ENCODE measurements at regions not wholly inside any gene's neighbourhood (a gene's known extent, or its start where the extent isn't known, plus 50 kb on each side); places are given as distances from the start of the nearest gene placed in this dataset.

- in situ Hi-C loops (cut with MboI; ENCODE audit: low sequenced_read_pairs), result no loop called here
Measured at GRCh38 chr18:61679836-61680235, 213.0 kb downstream of the RNF152 start.

DNA sequence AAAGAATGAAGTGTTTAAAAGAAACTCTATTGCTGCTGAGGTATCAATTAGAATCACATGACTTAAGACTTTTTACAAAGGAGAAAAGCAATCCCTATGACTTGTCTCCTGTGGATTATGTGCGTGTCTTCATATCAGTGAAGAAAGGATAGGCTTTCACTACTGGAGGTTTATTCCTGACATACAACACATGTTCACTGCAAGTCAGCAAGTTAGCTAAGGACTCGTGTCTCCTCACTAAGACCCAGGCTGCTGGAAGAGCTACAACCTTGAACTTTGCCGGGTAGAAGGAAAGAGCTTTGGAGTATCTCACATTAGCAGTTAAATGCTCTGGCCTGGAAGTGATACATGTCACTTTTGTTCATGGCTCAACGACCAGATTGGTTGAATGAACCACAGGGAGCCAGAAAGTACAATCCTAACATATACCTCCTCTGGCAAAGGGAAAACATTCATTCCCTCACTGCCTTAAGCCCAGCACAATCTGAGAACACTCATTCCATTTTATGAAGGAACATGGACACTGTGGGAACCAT, 215.3 kb downstream of the RNF152 start:
- in situ Hi-C loops (cut with MboI; ENCODE audit: low sequenced_read_pairs), result no loop called here

DNA sequence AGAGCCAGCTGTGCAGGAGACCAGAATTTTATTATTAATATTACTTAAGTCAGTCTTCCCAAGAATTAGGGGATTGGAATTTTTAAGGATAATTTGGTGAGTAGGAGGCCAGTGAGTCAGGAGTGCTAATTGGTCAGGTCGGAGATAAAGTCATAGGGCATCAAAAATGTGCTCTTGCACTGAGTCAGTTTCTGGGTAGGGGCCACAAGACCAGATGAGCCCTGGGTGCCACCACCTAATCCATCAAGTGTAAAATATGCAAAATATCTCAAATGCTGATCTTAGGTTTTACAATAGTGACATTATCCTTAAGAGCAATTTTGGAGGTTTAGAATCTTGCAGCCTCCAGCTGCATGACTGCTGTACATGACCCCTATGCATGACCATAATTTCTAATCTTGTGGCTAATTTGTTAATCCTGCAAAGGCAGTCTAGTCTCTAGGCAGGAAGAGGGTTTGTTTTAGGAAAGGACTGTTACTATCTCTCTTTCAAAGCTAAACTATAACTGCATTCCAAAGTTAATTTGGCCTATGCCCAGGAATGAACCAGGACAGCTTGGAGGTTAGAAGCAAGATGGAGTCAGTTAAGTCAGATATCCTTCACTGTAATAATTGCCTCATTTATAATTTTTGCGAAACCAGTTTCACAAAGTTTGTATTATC, 215.9 kb downstream of the RNF152 start:
- in situ Hi-C loops (cut with MboI; ENCODE audit: low sequenced_read_pairs), result no loop called here

- in situ Hi-C loops (cut with MboI; ENCODE audit: low sequenced_read_pairs), result no loop called here
Measured at GRCh38 chr18:61669320-61669719, 223.5 kb downstream of the RNF152 start.

GRCh38 chr18:61666876-61667590, 225.8 kb downstream of the RNF152 start:
- in situ Hi-C loops (cut with MboI; ENCODE audit: low sequenced_read_pairs), result no loop called here

DNA sequence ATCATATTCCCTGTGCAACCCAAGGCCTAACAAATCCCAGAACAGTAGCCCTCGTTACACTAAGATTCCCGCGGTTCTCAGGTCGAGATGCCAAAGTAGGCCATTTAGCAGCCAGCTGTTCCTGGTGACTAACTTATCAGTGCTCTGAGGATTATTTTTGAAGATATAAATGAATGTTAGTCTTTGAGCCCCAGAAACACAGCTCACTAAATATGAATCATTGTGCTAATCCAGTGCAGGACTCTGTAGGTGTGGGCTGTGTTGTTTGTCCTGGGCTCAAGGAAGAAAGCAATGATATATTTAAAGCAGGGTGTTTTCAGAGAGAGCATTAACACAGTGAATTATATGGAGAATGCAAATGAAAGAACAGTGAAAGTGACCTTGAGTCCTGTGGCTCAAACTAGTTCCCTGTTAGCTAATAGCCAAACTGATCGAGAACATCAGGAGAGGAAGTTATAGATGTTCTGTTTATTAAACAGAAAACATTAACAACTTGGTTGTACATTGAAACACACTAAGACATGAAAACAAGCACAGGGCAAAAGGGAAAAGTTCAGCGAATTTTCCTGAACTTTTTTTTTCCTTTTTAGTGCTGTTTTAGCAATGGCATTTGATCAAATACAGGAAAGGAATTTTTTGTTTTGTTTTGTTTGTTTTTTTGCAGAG, 228.3 kb downstream of the RNF152 start:
- in situ Hi-C loops (cut with MboI; ENCODE audit: low sequenced_read_pairs), result no loop called here

- in situ Hi-C loops (cut with MboI; ENCODE audit: low sequenced_read_pairs), result no loop called here
Measured at GRCh38 chr18:61662726-61663125, 230.1 kb downstream of the RNF152 start.

GRCh38 chr18:61658431-61658830, 234.4 kb downstream of the RNF152 start:
- in situ Hi-C loops (cut with MboI; ENCODE audit: low sequenced_read_pairs), result no loop called here

DNA sequence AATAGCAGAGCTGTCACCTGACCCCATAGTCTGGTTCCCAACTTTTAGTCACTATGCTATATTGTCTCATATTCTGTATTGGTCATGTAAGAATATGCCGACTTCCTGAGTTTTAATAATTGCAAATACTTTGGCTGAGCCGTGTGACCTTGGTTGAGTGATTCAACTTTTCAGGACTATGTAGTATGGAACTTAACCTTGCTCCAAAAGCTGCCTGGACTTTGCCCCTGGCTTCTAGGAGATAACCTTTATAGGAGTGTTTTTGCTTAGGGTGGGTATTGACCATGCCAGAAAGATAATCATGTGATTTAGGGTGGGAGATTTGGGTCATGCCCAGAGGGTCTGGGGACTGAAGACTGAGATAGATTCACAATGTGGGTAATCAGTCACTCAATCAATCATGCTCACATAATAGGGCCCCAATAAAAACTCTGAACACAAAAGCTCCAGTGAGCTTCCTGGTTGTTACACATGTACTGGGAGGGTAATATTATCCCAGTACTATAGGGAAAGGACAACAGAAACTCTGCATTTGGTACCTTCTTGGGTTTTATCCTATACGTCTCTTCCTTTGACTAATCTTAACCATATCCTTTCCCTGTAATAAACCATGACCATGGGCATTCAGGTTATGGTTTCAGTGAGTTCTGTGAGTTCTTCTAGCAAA, 235.6 kb downstream of the RNF152 start:
- in situ Hi-C loops (cut with MboI; ENCODE audit: low sequenced_read_pairs), result no loop called here

DNA sequence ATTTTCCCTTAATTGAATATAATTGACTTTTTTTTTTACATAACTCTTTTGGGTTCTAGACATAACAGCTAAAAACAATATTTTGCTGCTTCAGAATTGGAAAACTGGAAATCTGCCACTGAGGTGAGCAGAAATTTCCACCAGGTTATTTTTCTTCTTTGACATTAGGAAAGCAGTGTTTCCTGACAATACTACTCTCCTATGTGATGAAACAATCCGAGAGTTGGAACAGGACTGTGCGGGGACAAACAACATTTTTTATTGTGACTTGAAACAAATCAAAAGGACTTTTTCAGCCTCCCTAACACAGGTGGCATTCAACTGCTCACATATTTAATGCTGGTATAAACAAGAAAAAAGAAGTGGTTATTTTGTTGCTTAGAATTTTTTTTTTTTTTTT, 237.2 kb downstream of the RNF152 start:
- in situ Hi-C loops (cut with MboI; ENCODE audit: low sequenced_read_pairs), result no loop called here

- in situ Hi-C loops (cut with MboI; ENCODE audit: low sequenced_read_pairs), result no loop called here
Measured at GRCh38 chr18:61653823-61654551, 238.8 kb downstream of the RNF152 start.

DNA sequence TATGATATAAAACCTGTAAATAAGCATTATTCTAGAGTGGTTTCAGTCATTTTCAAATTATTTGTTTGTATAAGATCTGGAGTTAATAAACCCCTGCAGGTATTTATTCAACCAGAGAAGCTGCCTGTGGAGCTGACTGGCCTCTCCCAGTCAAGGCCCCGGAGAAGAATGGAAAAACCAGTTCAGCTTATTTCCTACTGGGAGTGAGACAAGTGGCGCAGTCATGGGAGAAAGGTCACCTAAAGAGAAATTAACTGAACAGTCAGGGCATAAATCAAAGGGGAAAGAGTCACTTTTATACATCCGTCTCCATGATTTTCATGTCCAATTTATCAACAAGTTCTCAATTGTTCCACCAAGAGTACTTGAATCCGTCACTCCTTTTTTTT, 240.9 kb downstream of the RNF152 start:
- in situ Hi-C loops (cut with MboI; ENCODE audit: low sequenced_read_pairs), result no loop called here

DNA sequence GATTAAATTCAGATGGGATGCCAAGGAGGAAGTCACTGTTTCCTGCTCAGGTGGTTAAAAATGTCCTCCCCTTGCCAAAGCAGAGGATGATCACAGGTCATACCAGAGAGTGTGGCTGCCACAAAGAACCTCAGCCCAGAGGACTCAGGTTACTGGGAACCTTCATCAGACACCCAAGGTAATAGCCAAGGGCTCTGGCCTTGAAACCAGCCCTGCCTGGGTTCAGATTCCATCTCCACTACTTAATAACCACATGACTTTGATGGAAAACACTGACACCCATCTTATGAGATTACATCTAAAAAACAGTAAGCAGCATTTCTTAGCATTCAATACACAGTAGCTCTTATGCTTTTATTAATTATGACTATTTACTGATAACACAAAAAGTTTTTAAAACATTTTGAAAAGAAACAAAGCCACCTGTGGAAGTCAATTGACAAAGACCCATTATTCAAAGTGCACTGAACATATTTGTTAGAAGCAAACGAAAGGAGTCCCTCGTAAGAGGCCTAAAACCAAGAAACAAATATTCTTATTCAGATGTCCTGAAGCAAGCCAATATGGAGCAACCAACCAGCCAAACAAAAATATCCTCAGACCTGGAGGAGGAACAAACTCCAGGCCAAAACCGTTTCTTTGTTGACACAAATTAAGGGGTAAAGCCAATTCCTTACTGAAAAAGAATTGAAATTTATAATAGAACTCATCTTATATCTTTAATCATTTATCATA, 241.5 kb downstream of the RNF152 start:
- in situ Hi-C loops (cut with MboI; ENCODE audit: low sequenced_read_pairs), result no loop called here

GRCh38 chr18:61643884-61644647, 248.7 kb downstream of the RNF152 start:
- in situ Hi-C loops (cut with MboI; ENCODE audit: low sequenced_read_pairs), result loop anchor here (25.0 kb wide), 1 partner anchor 493 kb away; no protein-coding TSS in a partner anchor

- in situ Hi-C loops (cut with MboI; ENCODE audit: low sequenced_read_pairs), result loop anchor here (25.0 kb wide), 1 partner anchor 497 kb away; no protein-coding TSS in a partner anchor
Measured at GRCh38 chr18:61639886-61640285, 252.9 kb downstream of the RNF152 start.

GRCh38 chr18:61637905-61638595, 254.8 kb downstream of the RNF152 start:
- in situ Hi-C loops (cut with MboI; ENCODE audit: low sequenced_read_pairs), result loop anchor here (25.0 kb wide), 1 partner anchor 499 kb away; no protein-coding TSS in a partner anchor

- in situ Hi-C loops (cut with MboI; ENCODE audit: low sequenced_read_pairs), result loop anchor here (25.0 kb wide), 1 partner anchor 500 kb away; no protein-coding TSS in a partner anchor
Measured at GRCh38 chr18:61637319-61637718, 255.5 kb downstream of the RNF152 start.

GRCh38 chr18:61635901-61636528, 256.8 kb downstream of the RNF152 start:
- in situ Hi-C loops (cut with MboI; ENCODE audit: low sequenced_read_pairs), result loop anchor here (25.0 kb wide), 1 partner anchor 501 kb away; no protein-coding TSS in a partner anchor

Measured in HL-60/S4 treated with phorbol 12-myristate 13-acetate at 8.2 ng/mL for 4 days and 3 days (cell line).